ENCODE measurements at regions not wholly inside any gene's neighbourhood (a gene's known extent, or its start where the extent isn't known, plus 50 kb on each side); places are given as distances from the start of the nearest gene placed in this dataset.
"Not testable (repeated sequence)": the region's sequence is repeated elsewhere in the genome, so short reads cannot be mapped to it uniquely, and the experiment has no call there.

GRCh38 chr2:83990636-83991035 lies 468.4 kb downstream of the SUCLG1 start:
- Mint-ChIP-seq H3K4me1 (no peaks in the 10 kb centered on the region), H3K27ac (no peak overlapping the region), H3K4me3 (no peak overlapping the region), H3K36me3 (no peaks in the 10 kb centered on the region), H3K27me3 (no peaks in the 10 kb centered on the region), H3K9me3 (peaks cover 0 to 20% (median 6%) of the 10 kb centered on the region in 3 donors)

DNA sequence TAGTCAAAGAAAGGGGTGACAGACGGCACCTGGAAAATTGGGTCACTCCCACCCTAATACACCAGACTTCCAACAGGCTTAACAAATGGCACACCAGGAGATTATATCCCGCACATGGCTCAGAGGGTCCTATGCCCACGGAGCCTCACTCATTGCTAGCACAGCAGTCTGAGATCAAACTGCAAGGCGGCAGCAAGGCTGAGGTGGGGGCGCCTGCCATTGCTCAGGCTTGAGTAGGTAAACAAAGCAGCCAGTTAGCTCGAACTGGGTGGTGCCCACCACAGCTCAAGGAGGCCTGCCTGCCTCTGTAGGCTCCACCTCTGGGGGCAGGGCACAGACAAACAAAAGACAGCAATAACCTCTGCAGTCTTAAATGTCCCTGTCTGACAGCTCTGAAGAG lies 482.5 kb downstream of the SUCLG1 start:
- not testable (repeated sequence) for H3K27me3 Mint-ChIP-seq, H3K4me1 Mint-ChIP-seq, H3K36me3 Mint-ChIP-seq, H3K4me3 Mint-ChIP-seq, H3K27ac Mint-ChIP-seq
- H3K9me3 Mint-ChIP-seq: peaks cover 4 to 10% (median 8%) of the 10 kb centered on the region in 3 donors

DNA sequence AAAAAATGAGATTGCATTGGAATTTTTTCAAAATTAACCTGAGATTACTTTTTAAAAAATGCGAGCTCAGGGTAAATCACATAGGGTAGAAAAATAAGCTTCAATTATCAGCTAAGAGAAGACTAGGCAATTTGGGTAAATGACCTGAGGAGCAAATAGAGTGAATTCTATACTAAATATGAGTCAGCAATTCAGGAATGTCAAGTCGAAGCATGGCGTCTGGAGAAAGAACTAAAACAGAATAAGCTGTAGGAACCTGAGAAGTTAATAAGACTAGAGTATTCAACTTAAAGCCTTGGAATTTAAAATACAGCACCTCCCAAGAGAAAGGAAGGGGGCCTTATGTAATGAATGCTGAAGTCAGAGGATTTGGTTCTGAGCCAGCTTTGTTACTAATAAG lies 487.0 kb downstream of the SUCLG1 start:
- Mint-ChIP-seq H3K27me3 (peaks cover 2% of the 10 kb centered on the region), H3K4me3 (no peak overlapping the region), H3K36me3 (peaks cover 2% of the 10 kb centered on the region), H3K27ac (no peak overlapping the region), H3K9me3 (peaks cover 6 to 11% (median 8%) of the 10 kb centered on the region in 3 donors), H3K4me1 (no peaks in the 10 kb centered on the region)

GRCh38 chr2:83971547-83971946 lies 487.5 kb downstream of the SUCLG1 start:
- Mint-ChIP-seq H3K4me3 (no peak overlapping the region), H3K4me1 (no peaks in the 10 kb centered on the region), H3K36me3 (peaks cover 2% of the 10 kb centered on the region), H3K27me3 (peaks cover 2% of the 10 kb centered on the region), H3K9me3 (peaks cover 6 to 14% (median 8%) of the 10 kb centered on the region in 3 donors), H3K27ac (no peak overlapping the region)

GRCh38 chr2:83970217-83970929 lies 488.7 kb downstream of the SUCLG1 start:
- no peak overlapping the region for H3K27ac Mint-ChIP-seq

GRCh38 chr2:83969085-83969484 lies 490.0 kb downstream of the SUCLG1 start:
- H3K36me3 Mint-ChIP-seq: no peaks in the 10 kb centered on the region
- no peak overlapping the region for H3K4me3 Mint-ChIP-seq
- H3K9me3 Mint-ChIP-seq: peaks cover 0 to 14% (median 5%) of the 10 kb centered on the region in 3 donors
- H3K27ac Mint-ChIP-seq: no peak overlapping the region
- H3K27me3 Mint-ChIP-seq: peaks cover 2% of the 10 kb centered on the region
- H3K4me1 Mint-ChIP-seq: no peaks in the 10 kb centered on the region

More at GRCh38 chr2:83970217-83970929, 488.7 kb downstream of the SUCLG1 start:
- peaks cover 2% of the 10 kb centered on the region for H3K27me3 Mint-ChIP-seq
- no peak overlapping the region for H3K4me3 Mint-ChIP-seq
- no peaks in the 10 kb centered on the region for H3K36me3 Mint-ChIP-seq
- no peaks in the 10 kb centered on the region for H3K4me1 Mint-ChIP-seq
- peaks cover 1 to 14% (median 5%) of the 10 kb centered on the region in 3 donors for H3K9me3 Mint-ChIP-seq

GRCh38 chr2:83967854-83968253 lies 491.2 kb downstream of the SUCLG1 start:
- peaks cover 2% of the 10 kb centered on the region for H3K27me3 Mint-ChIP-seq
- no peaks in the 10 kb centered on the region for H3K4me1 Mint-ChIP-seq
- no peaks in the 10 kb centered on the region for H3K36me3 Mint-ChIP-seq
- H3K27ac Mint-ChIP-seq: no peak overlapping the region
- H3K9me3 Mint-ChIP-seq: peaks cover 0 to 14% (median 2%) of the 10 kb centered on the region in 3 donors
- H3K4me3 Mint-ChIP-seq: no peak overlapping the region

- peaks cover 2 to 14% (median 2%) of the 10 kb centered on the region in 3 donors for H3K9me3 Mint-ChIP-seq
- not testable (repeated sequence) for H3K4me1 Mint-ChIP-seq, H3K27ac Mint-ChIP-seq, H3K4me3 Mint-ChIP-seq, H3K27me3 Mint-ChIP-seq, H3K36me3 Mint-ChIP-seq
Observed at GRCh38 chr2:83966946-83967345, 492.1 kb downstream of the SUCLG1 start.

DNA sequence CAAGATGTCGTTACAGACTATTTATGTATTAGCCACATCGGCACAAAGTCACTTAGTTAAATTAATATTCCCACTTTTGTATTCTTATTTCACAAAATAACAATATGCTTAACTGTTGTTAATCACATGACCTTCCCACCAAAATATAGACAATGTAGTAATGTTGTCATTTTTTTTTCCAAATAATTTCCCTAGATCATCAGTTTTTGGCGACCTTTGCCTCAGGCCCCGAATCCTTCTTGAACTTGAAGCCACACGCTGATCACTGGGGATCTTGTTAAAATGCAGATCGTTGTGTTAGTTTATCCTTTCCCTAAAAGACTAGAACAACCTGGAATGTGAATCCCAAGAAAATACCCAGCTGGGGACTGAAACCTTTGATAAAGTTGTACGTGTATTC lies 497.6 kb downstream of the SUCLG1 start:
- Mint-ChIP-seq H3K9me3 (peaks cover 0 to 5% (median 3%) of the 10 kb centered on the region in 3 donors), H3K36me3 (no peaks in the 10 kb centered on the region), H3K4me1 (no peaks in the 10 kb centered on the region), H3K27ac (no peak overlapping the region), H3K27me3 (no peaks in the 10 kb centered on the region), H3K4me3 (no peak overlapping the region)

- Mint-ChIP-seq H3K4me1 (no peaks in the 10 kb centered on the region), H3K27me3 (peaks cover 1% of the 10 kb centered on the region), H3K27ac (no peak overlapping the region), H3K9me3 (peaks cover 0 to 5% (median 0%) of the 10 kb centered on the region in 3 donors), H3K4me3 (no peak overlapping the region), H3K36me3 (no peaks in the 10 kb centered on the region)
Observed at GRCh38 chr2:83960371-83960770, 498.7 kb downstream of the SUCLG1 start.

DNA sequence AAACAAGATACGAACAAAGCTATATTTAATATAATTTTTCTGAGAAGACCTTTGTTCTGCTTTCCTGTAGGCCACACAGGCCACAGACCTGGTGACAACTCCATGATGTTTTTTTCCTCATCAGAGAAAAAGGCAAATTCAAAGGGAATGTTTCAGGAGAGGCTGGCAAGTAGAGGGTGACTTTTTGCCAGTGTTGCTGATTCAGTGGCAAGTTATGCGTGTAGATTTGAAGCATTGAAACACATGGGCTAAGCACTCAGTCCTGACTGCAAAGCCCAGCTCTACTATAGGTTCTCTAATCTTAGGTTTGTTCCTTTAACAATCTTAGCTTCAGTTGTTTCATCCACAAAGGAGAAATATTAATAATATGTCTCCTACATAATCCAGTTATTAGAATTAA lies 499.8 kb downstream of the SUCLG1 start:
- H3K9me3 Mint-ChIP-seq: peaks cover 0 to 5% (median 0%) of the 10 kb centered on the region in 3 donors
- no peaks in the 10 kb centered on the region for H3K36me3 Mint-ChIP-seq
- no peak overlapping the region for H3K27ac Mint-ChIP-seq
- peaks cover 1% of the 10 kb centered on the region for H3K27me3 Mint-ChIP-seq
- no peaks in the 10 kb centered on the region for H3K4me1 Mint-ChIP-seq
- H3K4me3 Mint-ChIP-seq: no peak overlapping the region

- Mint-ChIP-seq H3K9me3 (peaks cover 0 to 3% (median 0%) of the 10 kb centered on the region in 3 donors), H3K27me3 (peaks cover 1% of the 10 kb centered on the region), H3K4me3 (no peak overlapping the region), H3K36me3 (no peaks in the 10 kb centered on the region), H3K4me1 (no peaks in the 10 kb centered on the region), H3K27ac (no peak overlapping the region)
Observed at GRCh38 chr2:83956991-83957390, 502.1 kb downstream of the SUCLG1 start.

DNA sequence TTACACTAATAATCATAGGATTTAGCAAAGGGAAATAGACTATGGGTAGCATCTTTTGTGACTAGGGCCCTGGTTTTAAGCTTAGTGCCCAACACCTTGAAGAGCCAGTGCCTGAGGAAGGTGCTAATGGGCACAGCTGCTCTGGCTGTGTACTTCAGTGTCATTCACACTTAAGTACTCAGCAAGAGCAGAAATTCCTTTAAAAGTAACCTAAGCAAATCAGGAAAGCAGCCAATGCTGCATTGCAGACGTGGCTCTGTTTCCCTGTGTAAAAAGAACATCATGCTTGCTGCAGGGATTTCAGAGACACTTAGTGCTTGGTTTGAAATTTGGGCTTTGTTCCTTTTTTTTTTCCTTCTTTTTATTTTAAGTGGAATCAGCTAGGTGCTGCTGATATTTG lies 505.4 kb downstream of the SUCLG1 start:
- Mint-ChIP-seq H3K4me1 (no peaks in the 10 kb centered on the region), H3K27me3 (peaks cover 1% of the 10 kb centered on the region), H3K4me3 (no peak overlapping the region), H3K9me3 (no peaks in the 10 kb centered on the region), H3K36me3 (no peaks in the 10 kb centered on the region), H3K27ac (no peak overlapping the region)

DNA sequence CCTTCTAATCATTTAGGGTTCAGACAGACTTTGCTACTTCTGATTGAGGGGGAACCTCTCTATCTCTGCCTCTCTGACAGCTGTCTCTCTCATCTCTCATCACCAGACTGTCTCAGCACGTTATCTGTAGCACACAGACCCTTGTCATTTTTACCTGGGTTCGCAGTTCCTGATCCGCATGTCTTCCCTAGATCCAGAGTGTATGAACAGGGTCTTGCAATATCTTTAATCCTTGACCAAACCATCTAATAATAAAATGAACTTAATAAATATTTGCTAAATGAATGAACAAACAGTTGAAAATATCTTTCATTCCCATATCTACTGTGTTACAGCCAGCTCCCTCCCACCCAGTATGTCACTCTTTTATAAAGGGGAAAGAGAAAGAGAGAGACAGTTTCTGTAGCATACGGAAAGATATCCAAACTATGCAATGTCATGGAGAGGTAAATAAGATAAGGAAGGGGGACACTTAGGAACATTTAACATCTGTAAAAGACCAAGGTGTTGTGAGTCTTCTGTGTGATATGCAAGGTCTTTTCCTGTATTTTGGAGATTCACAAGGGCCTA lies 507.6 kb downstream of the SUCLG1 start:
- H3K4me3 Mint-ChIP-seq: no peak overlapping the region
- H3K27ac Mint-ChIP-seq: no peak overlapping the region
- H3K36me3 Mint-ChIP-seq: no peaks in the 10 kb centered on the region
- no peaks in the 10 kb centered on the region for H3K4me1 Mint-ChIP-seq
- H3K9me3 Mint-ChIP-seq: no peaks in the 10 kb centered on the region
- H3K27me3 Mint-ChIP-seq: peaks cover 1% of the 10 kb centered on the region

DNA sequence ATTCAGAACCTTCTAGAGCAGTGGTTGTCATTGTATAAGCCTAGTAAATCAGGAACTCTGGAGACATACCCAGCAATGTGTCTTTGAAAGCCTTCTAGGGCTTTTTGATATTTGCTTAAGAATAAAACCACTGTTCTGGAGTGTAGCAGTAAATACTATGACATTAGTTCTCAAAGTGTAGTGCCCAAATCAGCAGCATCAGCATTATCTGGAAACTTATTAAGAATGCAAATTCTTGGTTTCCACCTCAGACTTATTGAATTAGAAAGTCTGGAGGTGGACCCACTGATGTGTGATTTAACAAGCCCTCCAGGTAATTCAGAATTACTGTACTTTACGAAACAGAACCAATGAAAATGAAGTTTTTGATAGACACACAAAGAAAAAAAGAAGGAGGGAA lies 509.7 kb downstream of the SUCLG1 start:
- no peak overlapping the region for H3K27ac Mint-ChIP-seq
- H3K9me3 Mint-ChIP-seq: no peaks in the 10 kb centered on the region
- H3K4me1 Mint-ChIP-seq: no peaks in the 10 kb centered on the region
- no peaks in the 10 kb centered on the region for H3K27me3 Mint-ChIP-seq
- no peaks in the 10 kb centered on the region for H3K36me3 Mint-ChIP-seq
- H3K4me3 Mint-ChIP-seq: no peak overlapping the region

GRCh38 chr2:83944191-83944590 lies 514.9 kb downstream of the SUCLG1 start:
- no peak overlapping the region for H3K4me3 Mint-ChIP-seq
- no peaks in the 10 kb centered on the region for H3K27me3 Mint-ChIP-seq
- no peak overlapping the region for H3K27ac Mint-ChIP-seq
- no peaks in the 10 kb centered on the region for H3K36me3 Mint-ChIP-seq
- no peaks in the 10 kb centered on the region for H3K4me1 Mint-ChIP-seq
- peaks cover 0 to 4% (median 0%) of the 10 kb centered on the region in 3 donors for H3K9me3 Mint-ChIP-seq
